ENCODE measurements at regions not wholly inside any gene's neighbourhood (a gene's known extent, or its start where the extent isn't known, plus 50 kb on each side); places are given as distances from the start of the nearest gene placed in this dataset.
A peak's percentile ranks its signal among the peaks of the same experiment; 100 is the strongest.

GRCh38 chr10:42987575-42987974, 89.3 kb upstream of the RET start:
- H3K4me3 ChIP-seq = no peak overlapping the region
- TF ChIP-seq, protein P1, sequence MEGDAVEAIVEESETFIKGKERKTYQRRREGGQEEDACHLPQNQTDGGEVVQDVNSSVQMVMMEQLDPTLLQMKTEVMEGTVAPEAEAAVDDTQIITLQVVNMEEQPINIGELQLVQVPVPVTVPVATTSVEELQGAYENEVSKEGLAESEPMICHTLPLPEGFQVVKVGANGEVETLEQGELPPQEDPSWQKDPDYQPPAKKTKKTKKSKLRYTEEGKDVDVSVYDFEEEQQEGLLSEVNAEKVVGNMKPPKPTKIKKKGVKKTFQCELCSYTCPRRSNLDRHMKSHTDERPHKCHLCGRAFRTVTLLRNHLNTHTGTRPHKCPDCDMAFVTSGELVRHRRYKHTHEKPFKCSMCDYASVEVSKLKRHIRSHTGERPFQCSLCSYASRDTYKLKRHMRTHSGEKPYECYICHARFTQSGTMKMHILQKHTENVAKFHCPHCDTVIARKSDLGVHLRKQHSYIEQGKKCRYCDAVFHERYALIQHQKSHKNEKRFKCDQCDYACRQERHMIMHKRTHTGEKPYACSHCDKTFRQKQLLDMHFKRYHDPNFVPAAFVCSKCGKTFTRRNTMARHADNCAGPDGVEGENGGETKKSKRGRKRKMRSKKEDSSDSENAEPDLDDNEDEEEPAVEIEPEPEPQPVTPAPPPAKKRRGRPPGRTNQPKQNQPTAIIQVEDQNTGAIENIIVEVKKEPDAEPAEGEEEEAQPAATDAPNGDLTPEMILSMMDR (IDR thresholded peaks at IDR 0.05; ENCODE audit: control extremely low read depth, extremely low read depth) = no peak
- H3K4me1 ChIP-seq (ENCODE audit: control insufficient read depth in 5 of 5, insufficient read depth in 5 of 5, low read length in 5 of 5) = no peaks in the 10 kb centered on the region
- no peaks in the 10 kb centered on the region for H3K36me3 ChIP-seq (ENCODE audit: control insufficient read depth in 4 of 4, insufficient read depth in 4 of 4, low read length in 4 of 4)
- no peak for DNase-seq
- no peak overlapping the region for H3K27ac ChIP-seq (ENCODE audit: low read depth in 1 of 2, low read length in 1 of 2)
- 84 to 92% methylated on average over 7 of the region's 7 CpGs for WGBS, 2 donors
- no peaks in the 10 kb centered on the region for H3K27me3 ChIP-seq (ENCODE audit: control insufficient read depth in 3 of 3, insufficient read depth in 3 of 3, low read length in 2 of 3)
- H3K9me3 ChIP-seq (ENCODE audit: control insufficient read depth in 4 of 4, insufficient read depth in 3 of 4, low read length in 3 of 4) = no peaks in the 10 kb centered on the region
- no peak overlapping the region for H3K9ac ChIP-seq (ENCODE audit: insufficient read depth in 1 of 2, low read length in 2 of 2)
- ATAC-seq (ENCODE audit: insufficient read depth, low FRiP score) = no peak

- 90% methylated on average over 7 of the region's 7 CpGs for WGBS, 2 donors
- TF ChIP-seq, protein P1 (IDR thresholded peaks at IDR 0.05; ENCODE audit: control extremely low read depth, extremely low read depth) = no peak
Measured at GRCh38 chr10:42988069-42988468, 88.8 kb upstream of the RET start.

DNA sequence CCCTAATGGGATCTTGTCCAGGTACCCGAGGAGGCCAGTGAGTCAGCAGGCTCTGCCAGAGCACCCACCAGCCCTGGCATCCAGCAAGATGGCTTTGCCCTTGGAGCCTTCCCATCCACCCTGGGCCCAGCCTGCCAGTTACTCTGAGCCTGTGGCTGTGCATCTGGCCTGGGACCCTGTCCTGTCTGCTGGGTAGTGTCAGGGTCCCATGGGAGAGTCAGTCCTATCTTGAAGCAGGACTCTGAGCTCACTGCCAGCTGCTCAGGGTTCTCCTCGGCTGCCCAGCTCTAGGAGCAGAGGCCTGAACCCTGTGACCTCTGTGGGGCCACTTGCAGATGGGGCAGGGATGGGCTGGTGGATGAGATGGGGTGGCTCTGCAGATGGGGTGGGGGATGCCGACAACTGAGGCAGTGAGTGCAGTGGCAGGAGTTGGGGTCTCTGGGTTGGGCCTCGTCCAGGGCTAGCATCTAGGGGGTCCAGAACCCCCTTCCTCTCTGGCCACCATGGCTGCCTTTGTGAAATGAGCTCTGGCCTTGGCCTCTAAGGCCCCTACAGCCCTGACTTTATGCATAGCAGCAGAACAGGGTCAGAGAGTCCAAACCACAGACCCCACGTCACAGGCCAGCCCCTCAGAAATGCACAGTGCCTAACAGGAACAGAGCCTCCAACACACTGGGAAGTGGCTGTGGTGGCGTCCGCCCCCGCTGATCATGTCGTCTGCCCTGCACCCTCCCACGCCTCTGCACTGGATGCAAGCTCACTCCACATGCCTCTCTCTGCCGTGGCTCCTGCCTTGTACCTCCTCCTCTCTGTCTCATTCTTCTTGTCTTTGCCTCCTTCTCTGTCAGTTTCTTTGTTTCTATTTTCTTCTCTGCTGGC, 88.1 kb upstream of the RET start:
- Histone ChIP-seq H3K9me3 (ENCODE audit: control insufficient read depth in 4 of 4, insufficient read depth in 3 of 4, low read length in 3 of 4) (no peaks in the 10 kb centered on the region), H3K27me3 (ENCODE audit: control insufficient read depth in 3 of 3, insufficient read depth in 3 of 3, low read length in 2 of 3) (no peaks in the 10 kb centered on the region), H3K36me3 (ENCODE audit: control insufficient read depth in 4 of 4, insufficient read depth in 4 of 4, low read length in 4 of 4) (no peaks in the 10 kb centered on the region), H3K27ac (ENCODE audit: low read depth in 1 of 2, low read length in 1 of 2) (no peak overlapping the region), H3K4me3 (no peak overlapping the region), H3K9ac (ENCODE audit: insufficient read depth in 1 of 2, low read length in 2 of 2) (no peak overlapping the region), H3K4me1 (ENCODE audit: control insufficient read depth in 5 of 5, insufficient read depth in 5 of 5, low read length in 5 of 5) (no peaks in the 10 kb centered on the region)
- WGBS, 2 donors = 58 to 60% methylated on average over 11 of the region's 11 CpGs
- ATAC-seq (ENCODE audit: insufficient read depth, low FRiP score) = no peak
- TF ChIP-seq, protein P1 (IDR thresholded peaks at IDR 0.05; ENCODE audit: control extremely low read depth, extremely low read depth) = no peak
- DNase-seq = peak in 1 of 3 donors; percentile 9

More at GRCh38 chr10:42988069-42988468, 88.8 kb upstream of the RET start:
- no peaks in the 10 kb centered on the region for H3K9me3 ChIP-seq (ENCODE audit: control insufficient read depth in 4 of 4, insufficient read depth in 3 of 4, low read length in 3 of 4)
- H3K27ac ChIP-seq (ENCODE audit: low read depth in 1 of 2, low read length in 1 of 2) = no peak overlapping the region
- no peak overlapping the region for H3K9ac ChIP-seq (ENCODE audit: insufficient read depth in 1 of 2, low read length in 2 of 2)
- ATAC-seq (ENCODE audit: insufficient read depth, low FRiP score) (no peak), DNase-seq (no peak)
- no peaks in the 10 kb centered on the region for H3K27me3 ChIP-seq (ENCODE audit: control insufficient read depth in 3 of 3, insufficient read depth in 3 of 3, low read length in 2 of 3)
- H3K4me1 ChIP-seq (ENCODE audit: control insufficient read depth in 5 of 5, insufficient read depth in 5 of 5, low read length in 5 of 5) = no peaks in the 10 kb centered on the region
- H3K36me3 ChIP-seq (ENCODE audit: control insufficient read depth in 4 of 4, insufficient read depth in 4 of 4, low read length in 4 of 4) = no peaks in the 10 kb centered on the region
- no peak overlapping the region for H3K4me3 ChIP-seq

Data from lung (tissue), 11 donors.